OCI-LY1 (cell line): ENCODE measurements at regions not wholly inside any gene's neighbourhood (a gene's known extent, or its start where the extent isn't known, plus 50 kb on each side); places are given as distances from the start of the nearest gene placed in this dataset.

Source experiments
- H2AFZ ChIP-seq: fragments of 200-600 bp; sonication (generic), shearing (Covaris generic); 2 replicates; pipeline ENCODE4 v1.6.0; 2014; ENCODE audit warnings: antibody characterized with exemption, mild to moderate bottlenecking, low read length
- H3F3A ChIP-seq: fragments of 200-600 bp; sonication (generic), shearing (Covaris generic); 2 replicates; pipeline ENCODE4 v1.6.0; 2014; ENCODE audit warnings: mild to moderate bottlenecking, antibody characterized with exemption, low read length, moderate library complexity; ENCODE audit not compliant: insufficient read depth
- H3K27ac ChIP-seq: fragments of 200-600 bp; sonication (generic); 2 replicates; pipeline ENCODE4 v1.5.1; 2014; ENCODE audit warnings: low read length, mixed run types, mild to moderate bottlenecking, low read depth; ENCODE audit not compliant: poor library complexity, severe bottlenecking
- H3K27me3 ChIP-seq: fragments of 200-600 bp; sonication (generic); 2 replicates; pipeline ENCODE4 v1.6.0; 2014; ENCODE audit warnings: antibody characterized with exemption, mild to moderate bottlenecking, low read length, moderate library complexity; ENCODE audit not compliant: insufficient read depth
- H3K36me3 ChIP-seq: fragments of 200-600 bp; sonication (generic); 2 replicates; pipeline ENCODE4 v1.6.1; 2014; ENCODE audit warnings: mild to moderate bottlenecking, antibody characterized with exemption, low read length, moderate library complexity, mixed read lengths; ENCODE audit not compliant: insufficient read depth
- H3K4me1 ChIP-seq: fragments of 200-600 bp; sonication (generic); 2 replicates; pipeline ENCODE4 v1.5.1; 2014; ENCODE audit warnings: mild to moderate bottlenecking, low read length, moderate library complexity; ENCODE audit not compliant: insufficient read depth, severe bottlenecking
- H3K4me2 ChIP-seq: fragments of 200-600 bp; sonication (generic), shearing (Covaris generic); 2 replicates; pipeline ENCODE4 v1.6.1; 2014; ENCODE audit warnings: low read length
- H3K4me3 ChIP-seq: fragments of 200-600 bp; sonication (generic); 2 replicates; pipeline ENCODE4 v1.5.1; 2014; ENCODE audit warnings: low read length, low read depth, mild to moderate bottlenecking, mixed read lengths; ENCODE audit not compliant: poor library complexity, severe bottlenecking
- H3K79me2 ChIP-seq: fragments of 200-600 bp; shearing (Covaris generic); 2 replicates; pipeline ENCODE4 v1.6.1; 2016; ENCODE audit warnings: mixed run types, low read length, mixed read lengths; ENCODE audit not compliant: insufficient read depth
- H3K9ac ChIP-seq: fragments of 200-600 bp; sonication (generic), shearing (Covaris generic); 2 replicates; pipeline ENCODE4 v1.6.1; 2014; ENCODE audit warnings: mild to moderate bottlenecking, low read length, mixed read lengths
- H3K9me2 ChIP-seq: fragments of 200-600 bp; sonication (generic), shearing (Covaris generic); 2 replicates; pipeline ENCODE4 v1.6.1; 2014; ENCODE audit warnings: low read depth, mild to moderate bottlenecking, low read length, mixed read lengths
- H3K9me3 ChIP-seq: fragments of 200-600 bp; shearing (Covaris generic); 2 replicates; pipeline ENCODE4 v1.6.1; 2014; ENCODE audit warnings: low read length, mixed read lengths
- H4K20me1 ChIP-seq: fragments of 200-600 bp; sonication (generic), shearing (Covaris generic); 2 replicates; pipeline ENCODE4 v1.6.0; 2016; ENCODE audit warnings: mild to moderate bottlenecking, low read length; ENCODE audit not compliant: insufficient read depth
- CTCF ChIP-seq: fragments of 200-600 bp; sonication (generic), shearing (Covaris generic); IDR thresholded peaks from 2 replicates; pipeline ENCODE4 v1.5.1; 2017; ENCODE audit warnings: mild to moderate bottlenecking, antibody characterized with exemption, low read length, moderate library complexity, mixed read lengths
- EZH2 ChIP-seq: fragments of 200-600 bp; sonication (generic), shearing (Covaris generic); IDR thresholded peaks from 2 replicates; pipeline ENCODE4 v1.8.0; 2017; ENCODE audit warnings: borderline replicate concordance, mixed run types, mild to moderate bottlenecking, antibody characterized with exemption, low read length, moderate library complexity, mixed read lengths

GRCh38 chr1:190578526-190578925 lies 100.9 kb upstream of the BRINP3 start:
- H3K4me2 ChIP-seq: no peak overlapping the region
- no peak for TF ChIP-seq CTCF
- TF ChIP-seq EZH2: no peak
- no peaks in the 10 kb centered on the region for H3K9me2 ChIP-seq
- no peaks in the 10 kb centered on the region for H3K4me1 ChIP-seq
- H3K4me3 ChIP-seq: no peak overlapping the region
- no peak overlapping the region for H3K27ac ChIP-seq
- H2AFZ ChIP-seq: no peak overlapping the region
- H3K36me3 ChIP-seq: no peaks in the 10 kb centered on the region
- no peaks in the 10 kb centered on the region for H3F3A ChIP-seq
- H3K27me3 ChIP-seq: no peaks in the 10 kb centered on the region
- H4K20me1 ChIP-seq: no peaks in the 10 kb centered on the region
- no peaks in the 10 kb centered on the region for H3K9me3 ChIP-seq
- no peaks in the 10 kb centered on the region for H3K79me2 ChIP-seq
- no peak overlapping the region for H3K9ac ChIP-seq

- Histone ChIP-seq H3K9ac (no peak overlapping the region), H3K9me2 (no peaks in the 10 kb centered on the region), H3K27ac (no peak overlapping the region), H3K36me3 (no peaks in the 10 kb centered on the region), H3K4me3 (no peak overlapping the region), H3K27me3 (no peaks in the 10 kb centered on the region), H3F3A (no peaks in the 10 kb centered on the region), H2AFZ (no peak overlapping the region), H3K4me2 (no peak overlapping the region), H3K4me1 (no peaks in the 10 kb centered on the region), H4K20me1 (no peaks in the 10 kb centered on the region), H3K9me3 (no peaks in the 10 kb centered on the region), H3K79me2 (no peaks in the 10 kb centered on the region)
- TF ChIP-seq EZH2: no peak
- TF ChIP-seq CTCF: no peak
Measured at GRCh38 chr1:190579552-190580193, 102.0 kb upstream of the BRINP3 start.

GRCh38 chr1:190583862-190584261 lies 106.2 kb upstream of the BRINP3 start:
- H3K27ac ChIP-seq: no peak overlapping the region
- H3K9me3 ChIP-seq: no peaks in the 10 kb centered on the region
- no peak overlapping the region for H3K4me3 ChIP-seq
- no peaks in the 10 kb centered on the region for H3K4me1 ChIP-seq
- no peaks in the 10 kb centered on the region for H3K79me2 ChIP-seq
- no peaks in the 10 kb centered on the region for H3F3A ChIP-seq
- H2AFZ ChIP-seq: no peak overlapping the region
- no peaks in the 10 kb centered on the region for H3K36me3 ChIP-seq
- TF ChIP-seq EZH2 (no peak), CTCF (no peak)
- no peak overlapping the region for H3K4me2 ChIP-seq
- no peaks in the 10 kb centered on the region for H3K9me2 ChIP-seq
- H3K9ac ChIP-seq: no peak overlapping the region
- no peaks in the 10 kb centered on the region for H4K20me1 ChIP-seq
- no peaks in the 10 kb centered on the region for H3K27me3 ChIP-seq
